ENCODE measurements at regions not wholly inside any gene's neighbourhood (a gene's known extent, or its start where the extent isn't known, plus 50 kb on each side); places are given as distances from the start of the nearest gene placed in this dataset.
A peak's percentile ranks its signal among the peaks of the same experiment; 100 is the strongest.

DNA sequence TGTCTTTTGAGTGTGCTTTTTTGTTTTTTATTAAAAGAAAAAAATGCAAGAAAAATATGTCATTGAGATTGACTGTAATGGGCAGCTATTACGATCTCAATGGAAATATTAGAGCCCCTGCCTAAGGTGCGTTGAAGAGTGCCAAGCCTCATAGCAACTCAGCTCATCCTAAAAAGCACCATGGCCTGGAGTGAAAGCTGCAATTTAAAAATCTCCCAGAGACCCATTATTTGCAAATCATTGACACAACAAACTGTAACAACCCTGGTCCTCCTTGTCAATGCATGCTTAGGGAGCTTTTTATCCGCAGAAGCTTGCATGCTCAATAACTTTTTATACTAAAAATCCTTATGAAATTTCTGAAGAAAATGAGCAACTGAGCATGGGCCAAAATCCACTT lies 954.5 kb downstream of the ADGRL2 start:
- intact Hi-C loops (cut with DNase I) = no loop called here
- TF ChIP-seq, protein P1, sequence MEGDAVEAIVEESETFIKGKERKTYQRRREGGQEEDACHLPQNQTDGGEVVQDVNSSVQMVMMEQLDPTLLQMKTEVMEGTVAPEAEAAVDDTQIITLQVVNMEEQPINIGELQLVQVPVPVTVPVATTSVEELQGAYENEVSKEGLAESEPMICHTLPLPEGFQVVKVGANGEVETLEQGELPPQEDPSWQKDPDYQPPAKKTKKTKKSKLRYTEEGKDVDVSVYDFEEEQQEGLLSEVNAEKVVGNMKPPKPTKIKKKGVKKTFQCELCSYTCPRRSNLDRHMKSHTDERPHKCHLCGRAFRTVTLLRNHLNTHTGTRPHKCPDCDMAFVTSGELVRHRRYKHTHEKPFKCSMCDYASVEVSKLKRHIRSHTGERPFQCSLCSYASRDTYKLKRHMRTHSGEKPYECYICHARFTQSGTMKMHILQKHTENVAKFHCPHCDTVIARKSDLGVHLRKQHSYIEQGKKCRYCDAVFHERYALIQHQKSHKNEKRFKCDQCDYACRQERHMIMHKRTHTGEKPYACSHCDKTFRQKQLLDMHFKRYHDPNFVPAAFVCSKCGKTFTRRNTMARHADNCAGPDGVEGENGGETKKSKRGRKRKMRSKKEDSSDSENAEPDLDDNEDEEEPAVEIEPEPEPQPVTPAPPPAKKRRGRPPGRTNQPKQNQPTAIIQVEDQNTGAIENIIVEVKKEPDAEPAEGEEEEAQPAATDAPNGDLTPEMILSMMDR (IDR thresholded peaks at IDR 0.05) = no peak
- FAIRE-seq (no peak), DNase-seq (no peak), ATAC-seq (no peak)
- Histone ChIP-seq H3K4me1 (no peaks in the 10 kb centered on the region), H3K9me3 (no peaks in the 10 kb centered on the region), H3K27me3 (no peaks in the 10 kb centered on the region), H3K4me3 (no peak overlapping the region), H3K27ac (no peak overlapping the region), H3K36me3 (no peaks in the 10 kb centered on the region)
- WGBS, 2 donors = 92 to 94% methylated on average over 3 of the region's 3 CpGs

DNA sequence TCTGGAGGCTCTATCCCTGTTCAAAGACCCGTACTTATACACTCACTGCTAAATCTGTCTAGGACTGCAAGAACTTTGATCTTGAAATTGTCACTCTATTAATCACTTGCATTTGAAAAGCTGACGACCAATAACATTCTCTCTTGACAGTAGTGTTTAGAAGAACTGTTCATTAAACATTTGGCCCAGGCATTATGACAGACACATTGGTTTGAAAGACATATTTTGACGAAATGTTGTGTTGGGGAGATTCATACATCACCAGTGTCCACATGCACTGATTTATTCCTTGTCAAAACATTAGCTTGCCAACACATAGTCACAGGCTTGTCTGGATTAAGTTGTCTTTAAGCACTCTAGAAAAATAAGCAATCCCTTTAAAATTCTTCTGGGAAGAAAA lies 951.3 kb downstream of the ADGRL2 start:
- no peaks in the 10 kb centered on the region for H3K9me3 ChIP-seq
- no peaks in the 10 kb centered on the region for H3K36me3 ChIP-seq
- no peaks in the 10 kb centered on the region for H3K27me3 ChIP-seq
- WGBS, 2 donors = 67 to 73% methylated on average over 3 of the region's 3 CpGs
- no peak overlapping the region for H3K27ac ChIP-seq
- intact Hi-C loops (cut with DNase I) = no loop called here
- no peak for ATAC-seq
- TF ChIP-seq, protein P1 (IDR thresholded peaks at IDR 0.05) = no peak
- DNase-seq = no peak
- no peaks in the 10 kb centered on the region for H3K4me1 ChIP-seq
- FAIRE-seq = no peak
- H3K4me3 ChIP-seq = no peak overlapping the region

DNA sequence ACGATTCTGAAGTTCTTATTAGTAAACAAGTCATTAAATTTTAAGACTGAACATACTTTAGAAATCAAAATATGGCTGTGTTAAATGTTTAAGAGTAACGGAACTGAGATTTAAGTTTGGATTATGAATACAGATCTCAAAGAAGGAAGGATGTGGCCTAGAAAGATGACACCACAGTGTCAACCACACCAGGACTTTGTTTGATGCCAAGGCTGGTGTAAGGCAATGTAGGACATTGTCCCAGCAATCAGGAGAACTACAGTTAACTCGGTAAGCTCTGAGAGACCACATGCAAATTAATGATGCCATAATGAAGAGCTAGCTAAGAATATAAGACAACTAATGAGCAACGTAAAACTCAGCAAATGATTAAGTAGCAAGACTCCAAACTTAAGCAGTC lies 932.9 kb downstream of the ADGRL2 start:
- no peak overlapping the region for H3K27ac ChIP-seq

DNA sequence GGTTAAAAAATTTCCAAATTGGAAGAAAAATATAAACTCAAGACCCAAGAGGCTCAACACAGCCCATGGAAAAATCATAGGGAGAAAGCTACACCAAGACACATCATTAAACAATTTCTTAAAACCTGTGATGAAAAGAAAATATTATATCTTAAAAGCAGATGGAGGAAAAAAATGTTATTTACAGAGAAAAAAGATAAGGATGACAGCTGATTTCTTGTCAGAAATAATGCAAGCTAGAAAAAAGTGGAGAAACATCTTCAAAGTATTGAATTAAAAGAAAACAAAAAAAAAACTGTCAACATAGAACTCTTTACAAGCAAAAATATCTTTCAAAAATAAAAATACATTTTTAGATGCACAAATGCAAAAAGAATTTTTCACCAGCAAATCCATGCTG lies 930.5 kb downstream of the ADGRL2 start:
- Histone ChIP-seq H3K36me3 (no peaks in the 10 kb centered on the region), H3K9me3 (no peaks in the 10 kb centered on the region), H3K4me1 (no peaks in the 10 kb centered on the region), H3K4me3 (no peak overlapping the region), H3K27me3 (no peaks in the 10 kb centered on the region), H3K27ac (no peak overlapping the region)
- intact Hi-C loops (cut with DNase I) = no loop called here
- TF ChIP-seq, protein P1 (IDR thresholded peaks at IDR 0.05) = no peak
- DNase-seq (no peak), FAIRE-seq (no peak), ATAC-seq (no peak)

More for the DNA sequence above, 932.9 kb downstream of the ADGRL2 start:
- intact Hi-C loops (cut with DNase I) = no loop called here
- TF ChIP-seq, protein P1 (IDR thresholded peaks at IDR 0.05) = no peak
- FAIRE-seq (no peak), DNase-seq (no peak), ATAC-seq (no peak)
- no peaks in the 10 kb centered on the region for H3K9me3 ChIP-seq
- H3K36me3 ChIP-seq = no peaks in the 10 kb centered on the region
- WGBS, 2 donors = 73 to 83% methylated on average over 4 of the region's 4 CpGs
- H3K4me3 ChIP-seq = no peak overlapping the region
- no peaks in the 10 kb centered on the region for H3K4me1 ChIP-seq
- no peaks in the 10 kb centered on the region for H3K27me3 ChIP-seq

DNA sequence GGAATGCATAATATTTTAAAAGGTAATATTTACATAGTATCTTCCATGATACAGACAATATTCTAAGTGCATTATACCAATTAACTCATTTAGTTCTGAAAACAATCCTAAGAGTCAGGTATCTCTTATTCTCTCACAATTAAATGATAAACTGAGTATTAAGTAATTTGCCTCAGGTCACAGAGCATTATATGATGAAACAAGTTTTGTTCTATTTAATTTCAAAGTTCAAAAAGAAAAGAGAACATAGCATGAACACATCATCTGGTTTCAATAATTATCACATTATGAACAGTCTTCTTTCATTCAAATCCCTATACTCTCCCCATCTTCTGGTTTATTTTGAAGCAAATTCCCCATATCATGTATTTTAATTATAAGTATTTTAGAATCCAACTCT lies 927.5 kb downstream of the ADGRL2 start:
- TF ChIP-seq, protein P1 (IDR thresholded peaks at IDR 0.05) = no peak
- ATAC-seq (no peak), DNase-seq (no peak), FAIRE-seq (peak; percentile 9)
- Histone ChIP-seq H3K4me1 (no peaks in the 10 kb centered on the region), H3K27me3 (no peaks in the 10 kb centered on the region), H3K9me3 (no peaks in the 10 kb centered on the region), H3K27ac (no peak overlapping the region), H3K36me3 (no peaks in the 10 kb centered on the region), H3K4me3 (no peak overlapping the region)
- intact Hi-C loops (cut with DNase I) = no loop called here

Data from pancreas (tissue), 10 donors.